Cardiac muscle cell (in vitro differentiated cells and primary cell): ENCODE measurements at regions not wholly inside any gene's neighbourhood (a gene's known extent, or its start where the extent isn't known, plus 50 kb on each side); places are given as distances from the start of the nearest gene placed in this dataset.
A peak's percentile ranks its signal among the peaks of the same experiment; 100 is the strongest.

Experiments
- DNase-seq, 2 donors: peaks; one replicate each; pipeline versions ENCODE4 v3.0.0 to v3.0.0-alpha.2; 2010 to 2017; ENCODE audit warnings: low read depth in 1 of 2, low spot score in 1 of 2
- H3K27ac ChIP-seq: fragments of 200-600 bp; sonication (generic); 2 replicates; pipeline ENCODE4 v1.5.1; 2016
- H3K27me3 ChIP-seq: fragments of 200-600 bp; sonication (generic); 2 replicates; pipeline ENCODE4 v1.6.0; 2016; ENCODE audit warnings: control low read depth
- H3K36me3 ChIP-seq: fragments of 200-600 bp; sonication (generic); 2 replicates; pipeline ENCODE4 v1.5.1; 2016; ENCODE audit warnings: control low read depth
- H3K4me1 ChIP-seq: fragments of 200-600 bp; sonication (generic); 2 replicates; pipeline ENCODE4 v1.8.1; 2017; ENCODE audit warnings: low read depth, mild to moderate bottlenecking, mixed run types
- H3K4me3 ChIP-seq: fragments of 200-600 bp; sonication (generic); 2 replicates; pipeline ENCODE4 v1.5.1; 2016; ENCODE audit warnings: mild to moderate bottlenecking
- H3K9me3 ChIP-seq: fragments of 200-600 bp; sonication (generic); 2 replicates; pipeline ENCODE4 v1.5.1; 2017; ENCODE audit warnings: low read depth, mild to moderate bottlenecking, control low read depth
- TF ChIP-seq, protein P1 (sequence below): IDR thresholded peaks from 2 replicates; pipeline ENCODE4 v1.5.1; 2012; ENCODE audit warnings: low read depth, mild to moderate bottlenecking, low read length

DNA sequence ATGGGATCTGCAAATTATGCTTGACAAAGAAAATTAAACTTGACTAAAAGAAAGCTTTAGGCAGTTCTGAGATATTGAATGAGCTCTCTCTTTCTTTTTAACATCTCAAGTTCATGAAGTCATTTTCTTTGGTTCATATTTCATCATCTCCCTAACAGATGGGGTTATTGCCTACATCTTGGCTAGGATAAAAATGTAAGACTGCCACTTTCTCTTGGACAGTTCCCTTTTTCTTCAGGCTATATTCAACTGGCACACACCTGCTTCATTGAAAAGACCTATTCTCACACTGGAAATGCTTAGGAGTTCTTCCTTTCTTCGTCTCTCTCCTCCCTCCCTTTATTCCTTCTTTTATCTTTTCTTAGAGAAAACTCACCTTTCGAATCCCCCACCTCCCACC lies 355.9 kb upstream of the SEL1L start:
- H3K9me3 ChIP-seq, result no peaks in the 10 kb centered on the region
- H3K27ac ChIP-seq, result no peak overlapping the region
- no peak for DNase-seq
- no peak overlapping the region for H3K4me3 ChIP-seq
- H3K4me1 ChIP-seq, result no peaks in the 10 kb centered on the region
- H3K36me3 ChIP-seq, result no peaks in the 10 kb centered on the region
- no peaks in the 10 kb centered on the region for H3K27me3 ChIP-seq
- TF ChIP-seq, protein P1, sequence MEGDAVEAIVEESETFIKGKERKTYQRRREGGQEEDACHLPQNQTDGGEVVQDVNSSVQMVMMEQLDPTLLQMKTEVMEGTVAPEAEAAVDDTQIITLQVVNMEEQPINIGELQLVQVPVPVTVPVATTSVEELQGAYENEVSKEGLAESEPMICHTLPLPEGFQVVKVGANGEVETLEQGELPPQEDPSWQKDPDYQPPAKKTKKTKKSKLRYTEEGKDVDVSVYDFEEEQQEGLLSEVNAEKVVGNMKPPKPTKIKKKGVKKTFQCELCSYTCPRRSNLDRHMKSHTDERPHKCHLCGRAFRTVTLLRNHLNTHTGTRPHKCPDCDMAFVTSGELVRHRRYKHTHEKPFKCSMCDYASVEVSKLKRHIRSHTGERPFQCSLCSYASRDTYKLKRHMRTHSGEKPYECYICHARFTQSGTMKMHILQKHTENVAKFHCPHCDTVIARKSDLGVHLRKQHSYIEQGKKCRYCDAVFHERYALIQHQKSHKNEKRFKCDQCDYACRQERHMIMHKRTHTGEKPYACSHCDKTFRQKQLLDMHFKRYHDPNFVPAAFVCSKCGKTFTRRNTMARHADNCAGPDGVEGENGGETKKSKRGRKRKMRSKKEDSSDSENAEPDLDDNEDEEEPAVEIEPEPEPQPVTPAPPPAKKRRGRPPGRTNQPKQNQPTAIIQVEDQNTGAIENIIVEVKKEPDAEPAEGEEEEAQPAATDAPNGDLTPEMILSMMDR, result no peak

DNA sequence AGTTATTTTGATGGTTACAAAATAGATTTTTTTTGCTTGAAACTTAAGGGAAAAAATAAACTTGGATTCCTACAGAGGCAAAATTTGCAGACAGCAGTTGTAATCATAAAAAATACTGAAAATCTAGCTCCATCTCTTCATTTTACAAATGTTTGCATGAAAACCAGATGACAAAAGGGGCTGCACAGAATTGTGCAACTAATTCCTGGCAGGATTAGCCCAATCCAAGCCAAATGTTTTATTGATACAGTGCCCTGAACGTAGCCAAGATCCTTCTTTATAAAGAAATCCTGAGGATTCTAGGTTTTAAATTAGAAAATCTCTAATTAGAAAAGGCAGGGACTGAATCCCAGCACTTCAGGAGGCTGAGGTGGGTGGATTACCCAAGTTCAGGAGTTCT lies 356.4 kb upstream of the SEL1L start:
- H3K27me3 ChIP-seq, result no peaks in the 10 kb centered on the region
- H3K4me1 ChIP-seq, result no peaks in the 10 kb centered on the region
- no peak overlapping the region for H3K4me3 ChIP-seq
- no peak for DNase-seq
- H3K27ac ChIP-seq, result no peak overlapping the region
- H3K9me3 ChIP-seq, result no peaks in the 10 kb centered on the region
- no peaks in the 10 kb centered on the region for H3K36me3 ChIP-seq
- TF ChIP-seq, protein P1, result no peak

DNA sequence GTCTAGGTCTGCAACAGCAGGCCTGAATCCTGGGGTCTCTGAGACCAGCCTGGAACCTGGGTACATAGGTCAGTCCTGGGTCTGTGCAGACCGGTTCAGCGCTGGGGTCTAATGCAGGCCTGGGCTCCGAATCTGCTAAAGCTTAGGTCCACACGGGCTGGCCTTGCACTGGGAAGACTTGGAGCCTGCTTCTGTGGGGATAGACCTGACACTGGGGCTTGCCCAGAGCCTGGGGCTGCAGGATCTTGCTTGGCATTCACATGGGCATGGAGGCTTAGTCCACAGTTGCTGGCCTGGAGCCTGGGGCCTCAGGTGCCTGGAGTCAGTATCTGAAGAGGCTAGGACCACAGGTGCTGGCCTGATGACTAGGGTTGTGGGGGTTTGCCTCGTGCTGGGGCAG lies 369.8 kb upstream of the SEL1L start:
- H3K36me3 ChIP-seq, result no peaks in the 10 kb centered on the region
- no peaks in the 10 kb centered on the region for H3K9me3 ChIP-seq
- TF ChIP-seq, protein P1, result no peak
- H3K27ac ChIP-seq, result no peak overlapping the region
- no peak for DNase-seq
- no peaks in the 10 kb centered on the region for H3K4me1 ChIP-seq
- no peaks in the 10 kb centered on the region for H3K27me3 ChIP-seq
- no peak overlapping the region for H3K4me3 ChIP-seq

DNA sequence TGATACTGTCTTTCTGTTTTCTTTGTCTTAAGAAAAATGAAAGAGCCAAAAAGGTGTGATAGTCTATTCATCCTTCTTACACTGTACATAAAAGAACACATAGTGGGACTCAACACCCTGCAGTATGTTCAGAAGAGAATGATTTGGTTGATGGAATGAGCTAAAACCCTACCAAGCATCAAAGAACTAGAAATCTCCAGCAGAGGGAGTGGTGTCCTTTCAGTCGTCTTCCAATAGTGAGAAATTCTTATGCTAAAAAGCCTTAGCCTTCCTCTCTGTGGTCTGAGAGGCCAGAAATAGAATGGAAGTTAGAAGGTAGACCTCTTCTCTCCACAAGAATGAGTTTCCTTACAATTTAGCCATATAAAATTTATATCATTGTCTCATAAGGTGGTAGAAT lies 393.4 kb upstream of the SEL1L start:
- peak; percentile 23 to 32 for DNase-seq
- TF ChIP-seq, protein P1, result peak; percentile 31
- H3K4me3 ChIP-seq, result no peak overlapping the region

DNA sequence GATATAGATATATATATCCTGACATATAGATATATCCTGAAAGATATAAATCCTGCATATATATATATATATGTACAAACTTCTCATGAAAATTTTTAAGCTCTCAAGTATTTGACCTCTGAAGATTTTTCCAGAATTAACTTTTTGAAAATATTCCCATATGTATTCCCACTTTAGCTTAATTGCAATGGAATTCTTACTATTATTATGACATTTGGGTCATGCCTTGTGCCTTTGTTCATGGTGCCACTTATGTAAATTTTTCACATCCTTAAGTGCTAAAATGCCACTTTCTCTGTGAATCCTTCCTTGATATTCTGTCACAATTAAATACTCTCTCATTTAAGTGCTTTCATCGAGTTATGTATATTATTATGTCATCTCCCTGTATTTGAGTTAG lies 398.2 kb upstream of the SEL1L start:
- Histone ChIP-seq H3K4me3 (no peak overlapping the region), H3K9me3 (no peaks in the 10 kb centered on the region), H3K27ac (no peak overlapping the region), H3K27me3 (no peaks in the 10 kb centered on the region), H3K4me1 (no peaks in the 10 kb centered on the region), H3K36me3 (no peaks in the 10 kb centered on the region)
- DNase-seq, result no peak
- TF ChIP-seq, protein P1, result no peak

More for the DNA sequence above, 393.4 kb upstream of the SEL1L start:
- H3K9me3 ChIP-seq, result no peaks in the 10 kb centered on the region
- no peaks in the 10 kb centered on the region for H3K27me3 ChIP-seq
- H3K27ac ChIP-seq, result no peak overlapping the region
- H3K36me3 ChIP-seq, result no peaks in the 10 kb centered on the region
- H3K4me1 ChIP-seq, result no peaks in the 10 kb centered on the region

DNA sequence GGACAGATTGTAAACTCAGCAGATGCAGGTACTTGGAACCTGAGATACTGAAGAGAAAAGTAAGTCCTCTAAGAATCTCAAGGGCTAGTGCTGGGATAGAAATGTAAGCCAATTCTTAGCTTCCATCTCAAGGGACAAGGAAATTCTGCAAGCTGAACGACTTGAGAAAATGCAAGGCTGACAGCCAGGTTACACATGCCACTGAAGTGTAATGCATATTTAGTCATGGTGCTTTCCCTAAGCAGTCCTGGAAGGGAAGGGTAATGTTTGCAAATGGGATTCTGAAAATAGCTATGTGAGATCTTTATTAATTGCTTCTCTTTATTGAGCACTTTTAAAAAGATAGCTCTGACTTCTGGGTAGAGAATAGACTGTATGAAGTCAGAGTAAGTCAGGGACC lies 402.7 kb upstream of the SEL1L start:
- TF ChIP-seq, protein P1, result no peak
- Histone ChIP-seq H3K4me1 (peaks cover 7% of the 10 kb centered on the region), H3K4me3 (no peak overlapping the region), H3K27me3 (no peaks in the 10 kb centered on the region), H3K36me3 (no peaks in the 10 kb centered on the region), H3K9me3 (no peaks in the 10 kb centered on the region), H3K27ac (no peak overlapping the region)
- DNase-seq, result no peak
